HG02938 (cell line): ENCODE measurements at regions not wholly inside any gene's neighbourhood (a gene's known extent, or its start where the extent isn't known, plus 50 kb on each side); places are given as distances from the start of the nearest gene placed in this dataset.

Experiments
- ATAC-seq: cut with Tn5 transposase; IDR thresholded peaks from one replicate; pipeline ENCODE4 v1.9.1; 2021; ENCODE audit warnings: mild to moderate bottlenecking, moderate library complexity; ENCODE audit not compliant: unreplicated experiment

- no peak for ATAC-seq
Observed at GRCh38 chr16:72517154-72517553, 345.2 kb upstream of the PMFBP1 start.

DNA sequence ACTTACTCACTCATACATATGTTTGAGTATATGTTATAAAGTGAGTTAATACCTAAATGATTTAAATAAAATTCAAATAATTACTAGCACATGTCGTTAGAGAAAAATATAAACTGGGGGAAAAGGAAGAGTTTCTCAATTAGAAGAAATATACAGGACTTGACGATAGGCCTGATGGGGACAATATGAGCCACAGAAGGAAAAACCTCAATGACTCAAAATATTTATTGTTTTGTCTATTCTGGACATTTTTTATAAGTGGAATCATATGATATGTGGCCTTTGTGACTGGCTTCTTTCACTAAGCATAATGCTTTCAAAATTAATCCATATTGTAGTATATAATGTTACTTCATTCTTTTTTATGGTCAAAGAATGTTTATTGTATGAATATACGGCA lies 339.2 kb upstream of the PMFBP1 start:
- ATAC-seq: no peak

- no peak for ATAC-seq
Observed at GRCh38 chr16:72508191-72508590, 336.2 kb upstream of the PMFBP1 start.

DNA sequence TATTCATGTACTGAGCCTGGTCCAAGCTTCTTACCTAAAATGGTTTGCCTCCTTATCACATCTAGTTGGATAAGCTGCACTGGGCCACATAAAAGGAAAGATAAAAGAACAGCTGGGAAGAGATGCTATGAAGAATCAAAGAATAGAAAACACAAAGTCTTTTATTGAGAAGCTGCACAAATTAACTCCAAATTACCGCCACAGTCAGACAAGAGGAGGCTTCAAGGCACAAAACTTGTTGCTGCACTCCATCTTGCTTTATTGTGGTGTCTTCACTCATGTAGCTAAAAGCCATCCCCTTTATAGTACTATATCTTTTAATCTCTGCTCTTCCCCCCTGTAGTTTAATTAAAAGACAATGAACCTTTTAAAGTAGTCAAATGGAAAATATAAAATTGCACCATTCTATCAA lies 330.6 kb upstream of the PMFBP1 start:
- ATAC-seq: no peak

DNA sequence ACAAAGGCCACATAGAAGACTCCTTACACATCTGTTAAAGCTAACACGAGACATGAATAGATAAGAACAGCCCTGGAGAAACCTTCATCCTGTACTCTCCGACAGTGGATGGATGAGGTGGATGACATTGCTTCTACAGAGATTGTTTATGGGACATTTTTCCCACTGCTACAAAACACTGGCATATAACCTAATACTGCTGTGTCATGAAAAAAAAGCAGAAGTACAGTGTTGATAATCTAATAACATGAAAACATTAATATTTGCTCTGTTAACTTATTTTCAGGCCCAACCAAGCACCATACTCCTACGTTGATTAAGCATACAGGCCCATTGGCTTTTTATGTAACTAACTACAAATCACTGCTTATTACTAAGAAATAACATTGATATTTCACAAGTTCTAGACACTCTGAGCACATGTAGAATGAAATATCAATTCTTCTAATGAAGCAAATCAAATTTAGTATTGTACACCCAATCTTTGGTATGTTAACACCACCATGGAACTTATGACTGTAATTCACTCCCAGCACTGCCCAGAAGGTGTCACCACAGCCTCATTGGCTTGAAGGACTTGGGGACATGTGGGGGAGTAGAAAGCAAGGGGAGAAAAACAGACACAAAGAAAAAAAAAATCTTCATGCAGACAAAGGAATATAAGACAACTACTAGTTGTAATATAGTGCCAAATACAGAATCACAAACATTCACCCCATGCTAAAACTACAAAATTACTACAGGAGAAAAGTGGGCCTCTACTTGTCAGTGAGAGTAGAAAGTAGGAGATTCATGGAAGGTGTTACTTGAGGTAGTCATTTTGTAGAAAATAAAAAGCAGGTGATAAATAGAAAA lies 330.0 kb upstream of the PMFBP1 start:
- peak; percentile 75 for ATAC-seq

DNA sequence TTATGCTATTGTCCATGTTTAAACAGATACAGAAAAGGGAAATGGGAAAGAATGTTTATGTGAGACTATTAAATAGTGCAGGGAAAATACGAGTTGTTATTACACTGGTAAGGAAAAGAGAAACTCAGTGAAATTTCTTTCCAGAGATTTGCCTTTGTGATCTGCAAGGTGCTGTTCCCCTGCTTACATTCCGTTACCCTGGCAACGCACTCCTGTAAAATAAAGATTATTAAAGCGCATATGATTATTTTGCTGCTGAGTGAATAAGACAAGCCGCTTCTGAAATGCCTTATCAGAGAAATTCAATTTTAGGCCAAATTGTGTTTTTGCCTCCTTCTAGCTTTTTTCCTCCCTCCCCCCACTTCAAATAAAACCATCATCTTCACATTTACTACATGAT lies 328.6 kb upstream of the PMFBP1 start:
- no peak for ATAC-seq

DNA sequence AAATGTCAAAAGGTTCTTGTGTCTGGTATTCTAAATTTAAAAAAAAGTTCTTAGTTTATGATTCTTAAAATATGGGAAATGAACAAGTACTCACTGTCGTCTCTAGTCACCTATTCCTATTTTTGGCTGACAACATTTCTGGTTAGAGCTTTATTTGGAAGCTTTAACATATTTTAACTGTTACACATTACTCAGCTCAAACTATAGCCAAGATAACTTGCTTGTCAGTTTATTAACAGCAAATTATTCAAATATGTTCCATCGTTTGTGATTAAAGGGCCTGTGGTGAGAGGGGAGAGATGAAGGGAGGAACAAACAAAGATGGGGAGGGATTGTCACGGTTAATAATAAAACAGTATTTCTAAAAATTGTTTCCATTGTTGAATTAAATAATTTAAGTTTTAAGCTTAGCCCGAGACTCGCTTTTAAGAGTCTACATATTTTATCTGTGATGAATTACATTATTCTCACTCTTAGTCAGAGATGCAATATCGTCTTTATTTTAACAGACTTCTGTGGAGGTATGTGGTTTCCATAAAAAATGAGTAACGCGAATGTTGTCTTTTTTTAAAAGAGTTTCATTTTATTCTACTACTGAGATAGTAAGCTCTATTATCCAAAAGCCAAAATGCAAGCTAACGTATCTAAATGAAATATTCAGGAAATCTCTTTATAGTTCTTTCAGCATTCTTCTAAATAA lies 321.9 kb upstream of the PMFBP1 start:
- no peak for ATAC-seq

DNA sequence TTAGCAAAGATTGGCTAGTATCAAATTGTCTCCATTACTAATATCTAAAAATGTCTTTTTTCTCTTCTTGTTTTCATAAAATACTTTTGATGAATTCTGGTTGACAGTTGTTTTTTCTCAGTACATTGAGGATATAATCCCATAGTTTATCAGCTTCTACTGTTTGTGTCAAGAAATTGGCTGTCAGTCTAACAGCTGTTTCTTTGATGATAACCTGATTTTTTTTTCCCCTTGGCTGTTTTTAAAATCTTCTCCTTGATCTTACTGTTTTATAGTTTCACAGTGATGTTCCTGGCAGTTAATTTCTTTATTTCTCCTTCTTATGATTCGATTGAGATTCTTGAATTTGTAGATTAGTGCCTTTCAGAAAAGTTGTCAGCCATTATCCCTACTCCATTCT lies 315.3 kb upstream of the PMFBP1 start:
- no peak for ATAC-seq

DNA sequence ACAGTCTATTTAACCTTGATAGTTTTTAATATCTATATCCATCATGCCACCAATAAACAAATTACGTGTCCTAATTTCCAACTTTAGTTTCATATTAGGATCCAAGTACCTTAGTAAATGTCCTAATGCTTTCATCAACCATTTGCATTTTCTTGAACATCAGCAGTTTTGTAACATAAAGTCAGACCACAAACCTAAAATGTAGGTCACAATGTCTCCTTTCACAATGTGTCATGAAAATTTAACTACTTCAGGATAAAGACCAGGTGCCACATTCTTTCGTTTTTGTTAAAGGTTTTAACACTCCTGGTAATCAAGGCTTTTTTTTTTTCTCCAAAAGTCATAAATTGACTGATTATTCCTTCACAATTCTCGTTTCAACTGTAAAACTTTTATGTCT lies 310.7 kb upstream of the PMFBP1 start:
- peak; percentile 76 for ATAC-seq

DNA sequence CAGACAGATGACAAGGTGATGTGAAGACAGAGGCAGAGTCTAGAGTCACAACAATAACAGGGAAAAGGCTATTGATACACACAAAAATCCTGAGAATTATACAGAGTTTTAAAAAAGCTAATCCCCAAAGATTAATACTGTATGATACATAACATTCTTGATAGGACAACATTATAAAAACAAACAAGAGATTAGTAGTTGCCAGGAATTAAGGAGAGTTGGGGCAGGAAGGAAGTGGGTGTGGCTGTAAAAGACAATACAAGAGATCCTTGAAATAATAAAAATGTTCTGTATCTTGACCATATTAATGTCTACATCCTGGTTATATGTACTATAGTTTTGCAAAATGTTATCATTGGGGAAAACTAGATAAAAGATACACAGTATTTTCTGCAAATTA lies 309.5 kb upstream of the PMFBP1 start:
- ATAC-seq: no peak

- ATAC-seq: no peak
Observed at GRCh38 chr16:72480911-72481310, 309.0 kb upstream of the PMFBP1 start.

DNA sequence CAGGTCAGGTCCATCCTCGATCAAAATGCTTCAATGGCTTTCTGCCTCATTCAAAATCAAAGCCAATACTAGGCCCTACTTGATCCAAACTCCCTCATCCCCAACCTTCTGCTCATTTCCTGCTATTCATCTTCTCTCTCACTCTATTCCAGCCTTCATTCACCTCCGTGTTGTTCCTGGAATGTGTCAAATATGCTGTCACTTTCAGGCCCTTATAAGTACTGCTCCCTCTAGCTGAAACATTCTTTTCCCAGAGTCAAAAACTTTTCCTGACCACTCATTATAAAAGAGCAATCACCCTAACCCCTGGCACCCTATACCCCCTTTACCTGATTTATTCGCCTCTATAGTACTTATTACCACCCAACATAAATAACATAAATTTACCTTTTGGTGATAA lies 303.7 kb upstream of the PMFBP1 start:
- no peak for ATAC-seq

DNA sequence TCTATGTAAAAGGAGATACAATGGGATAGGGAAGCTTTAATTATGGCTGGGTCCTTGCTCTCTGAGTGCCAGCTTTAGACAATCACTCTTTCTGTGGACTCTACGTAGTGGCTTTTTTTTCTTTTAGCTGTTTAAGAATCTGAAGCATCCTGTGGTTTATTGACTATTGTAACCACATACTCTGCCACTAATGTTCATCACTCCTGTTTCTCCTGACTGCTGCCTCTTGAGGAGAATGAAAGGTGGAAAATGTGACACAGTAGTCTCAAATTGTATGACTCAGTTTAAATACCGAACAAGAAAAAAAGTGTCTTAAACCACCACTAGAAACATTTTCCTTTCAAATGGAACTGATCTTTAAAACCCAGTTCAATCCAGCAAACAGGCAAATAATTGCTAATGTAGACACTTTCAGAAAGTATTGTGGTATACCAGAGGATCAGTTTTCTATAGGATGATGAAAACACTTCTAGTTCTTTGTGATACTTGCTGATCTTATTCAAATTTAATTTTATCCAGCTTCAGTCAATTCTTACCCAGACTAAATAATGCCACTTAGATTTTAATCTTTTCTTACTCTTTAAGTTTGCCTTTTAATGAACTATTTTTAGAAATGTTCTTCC lies 302.7 kb upstream of the PMFBP1 start:
- ATAC-seq: no peak

- no peak for ATAC-seq
Observed at GRCh38 chr16:72473631-72474030, 301.7 kb upstream of the PMFBP1 start.

- ATAC-seq: no peak
Observed at GRCh38 chr16:72471317-72471924, 299.5 kb upstream of the PMFBP1 start.

DNA sequence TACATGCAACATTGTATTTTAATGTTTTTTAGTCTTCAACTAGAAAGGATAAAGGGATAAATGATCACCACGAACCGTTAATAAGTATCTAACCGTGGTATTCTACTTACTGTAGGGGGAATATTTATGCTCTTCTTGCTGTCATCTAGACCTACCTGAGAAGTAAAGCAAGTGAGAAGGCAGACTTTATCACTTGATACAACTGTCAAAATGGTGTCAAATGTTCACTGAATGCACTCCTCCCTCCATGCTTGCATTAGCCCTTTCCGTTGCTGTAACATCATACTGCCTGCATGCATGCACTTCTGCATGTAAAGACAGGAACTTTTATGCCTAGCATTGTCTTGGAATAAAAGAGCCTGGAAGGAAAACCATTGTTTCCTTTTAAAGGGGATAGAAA lies 298.6 kb upstream of the PMFBP1 start:
- ATAC-seq: no peak

GRCh38 chr16:72469932-72470331 lies 298.0 kb upstream of the PMFBP1 start:
- ATAC-seq: no peak

- no peak for ATAC-seq
Observed at GRCh38 chr16:72468582-72468981, 296.6 kb upstream of the PMFBP1 start.

DNA sequence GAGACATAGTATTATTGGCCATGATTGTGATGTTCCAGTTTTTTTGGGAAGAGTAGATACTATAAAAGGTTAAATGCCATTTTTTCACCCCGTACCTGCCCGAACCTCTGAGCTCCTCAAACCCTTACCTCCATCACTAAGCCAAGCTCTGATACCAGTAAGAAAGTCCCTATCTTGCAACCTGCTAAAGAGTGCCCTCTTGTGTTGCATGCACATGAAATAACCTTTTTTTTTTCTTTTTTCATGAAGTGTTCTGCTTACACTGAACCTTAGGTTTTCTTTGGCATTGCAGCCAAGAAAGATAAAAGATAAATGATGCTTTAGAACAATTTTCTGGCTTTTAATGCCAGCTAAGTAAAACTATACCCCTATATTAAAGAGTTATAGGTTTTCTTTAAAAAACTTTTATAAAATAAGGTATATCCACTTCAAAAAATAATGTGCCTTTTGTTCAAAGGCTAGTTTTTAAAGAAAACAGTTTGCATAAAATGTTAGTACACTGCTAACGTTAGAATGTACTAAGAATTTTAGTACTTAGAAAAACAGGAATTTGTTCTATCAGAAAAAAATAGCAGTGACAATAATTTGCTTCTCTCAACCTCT lies 295.3 kb upstream of the PMFBP1 start:
- ATAC-seq: peak; percentile 70

- no peak for ATAC-seq
Observed at GRCh38 chr16:72464597-72465368, 292.8 kb upstream of the PMFBP1 start.
